HL-60/S4 (cell line): ENCODE measurements at regions not wholly inside any gene's neighbourhood (a gene's known extent, or its start where the extent isn't known, plus 50 kb on each side); places are given as distances from the start of the nearest gene placed in this dataset.
"Not testable (repeated sequence)": the region's sequence is repeated elsewhere in the genome, so short reads cannot be mapped to it uniquely, and the experiment has no call there.

Experiments used
- in situ Hi-C: fragments of 300-500 bp; cut with MboI; formaldehyde crosslinking; loops from 2 replicates; pipeline ENCODE4 v1.14.3; 2022; ENCODE audit warnings: low sequenced_read_pairs

DNA sequence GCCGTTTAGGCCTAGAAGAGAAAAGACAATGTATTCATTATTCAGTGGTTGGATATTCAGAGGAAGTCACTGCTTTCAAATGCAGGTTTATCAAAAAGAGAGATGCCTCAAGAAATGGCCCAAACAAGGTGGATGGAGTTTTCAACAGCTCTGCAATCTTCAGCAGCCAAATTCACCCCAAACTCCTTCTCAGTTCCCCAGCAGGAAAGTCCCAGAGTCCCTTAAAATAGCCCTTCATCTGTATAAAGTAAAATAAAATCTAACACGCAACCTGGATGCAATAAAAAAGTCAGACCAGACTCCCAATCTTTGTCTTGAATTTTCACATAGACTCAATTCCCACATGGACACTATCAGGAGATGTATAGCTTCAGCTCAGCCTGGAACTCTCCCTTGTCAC lies 101.6 kb upstream of the SPATA12 start:
- in situ Hi-C loops, result no loop called here

DNA sequence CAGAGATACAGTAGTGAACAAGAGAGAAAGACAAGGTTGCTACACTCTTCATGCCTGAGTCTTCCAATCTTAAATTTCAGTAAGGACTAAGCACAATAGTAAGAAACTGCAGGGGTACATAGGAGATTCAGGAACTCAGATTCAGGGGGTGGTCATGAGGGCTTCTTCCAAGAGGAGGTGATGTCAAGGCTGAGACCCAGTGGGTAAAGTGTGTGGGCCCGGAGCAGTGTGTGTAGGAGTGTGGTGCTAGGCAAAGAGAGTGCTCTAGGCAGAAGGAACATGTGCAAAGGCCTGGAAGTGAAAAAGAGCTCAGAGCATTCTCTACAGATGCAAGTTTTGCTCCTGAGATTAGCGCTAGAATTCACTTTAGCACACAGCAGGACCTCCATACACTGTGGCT lies 102.9 kb upstream of the SPATA12 start:
- in situ Hi-C loops, result no loop called here

DNA sequence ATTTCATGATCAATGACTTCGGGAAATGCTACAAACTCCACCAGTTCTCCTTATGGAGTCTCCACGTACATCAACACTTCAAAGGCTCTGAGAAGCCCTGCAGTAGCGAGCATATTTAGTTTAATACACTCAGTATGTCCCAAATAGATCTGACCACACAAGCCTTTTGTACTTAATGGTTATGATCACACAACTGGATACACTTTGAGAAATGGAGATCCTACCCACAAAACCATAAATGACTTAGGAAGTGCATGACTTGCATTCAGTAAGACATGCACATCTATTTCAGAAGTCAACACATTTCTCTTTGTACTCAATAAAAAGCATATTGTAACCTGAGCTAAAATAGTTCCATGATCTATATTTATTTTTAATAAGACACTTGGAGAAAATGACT lies 103.6 kb upstream of the SPATA12 start:
- in situ Hi-C loops, result no loop called here

DNA sequence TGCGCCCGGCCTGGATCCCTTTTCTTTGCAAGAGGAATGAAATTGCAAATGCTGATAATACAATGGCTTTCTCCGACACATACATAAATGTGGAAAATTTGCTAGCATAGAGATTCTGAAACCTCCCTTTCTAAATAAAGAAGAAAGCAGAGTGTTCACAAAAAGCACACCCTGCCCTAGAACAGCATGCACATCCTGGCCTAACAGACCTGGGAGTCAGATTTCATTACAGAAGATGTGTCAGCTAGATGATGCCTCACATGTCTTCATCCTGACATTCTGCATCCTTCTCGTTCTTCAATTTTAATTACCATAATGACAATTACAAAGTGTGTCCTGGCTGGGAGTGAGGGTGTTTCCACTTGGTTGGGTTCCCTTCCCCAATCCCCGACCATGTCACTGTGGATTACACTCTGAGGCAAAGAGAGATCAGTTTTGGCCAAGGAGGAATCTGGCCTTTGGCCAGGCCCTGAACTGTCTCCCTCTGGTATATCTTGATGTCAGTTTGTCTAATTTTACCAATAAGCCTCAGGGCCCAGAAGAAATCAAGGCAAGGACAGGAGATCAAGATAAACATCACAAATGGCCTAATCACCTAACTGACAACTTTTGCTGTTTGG lies 104.9 kb upstream of the SPATA12 start:
- in situ Hi-C loops, result no loop called here

DNA sequence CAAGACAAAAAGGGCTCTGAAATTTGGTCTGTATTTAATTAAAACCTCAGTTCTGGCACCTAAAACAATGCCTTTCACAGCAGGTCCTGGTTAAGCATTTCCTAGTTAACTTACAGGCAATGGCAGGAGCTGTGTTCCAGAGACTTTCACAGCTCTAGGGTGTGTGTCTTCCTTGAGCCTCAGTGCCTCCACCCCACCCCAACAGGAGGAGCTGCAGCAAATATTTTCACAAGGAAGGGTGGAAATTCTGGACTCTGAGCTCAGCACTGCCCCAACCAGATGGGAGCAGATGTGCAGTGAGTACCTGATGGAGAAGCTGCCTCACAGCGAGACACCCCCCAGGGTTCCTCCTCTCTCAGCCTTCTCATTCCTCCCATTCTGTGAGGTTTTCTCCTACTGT lies 106.3 kb upstream of the SPATA12 start:
- in situ Hi-C loops, result no loop called here

DNA sequence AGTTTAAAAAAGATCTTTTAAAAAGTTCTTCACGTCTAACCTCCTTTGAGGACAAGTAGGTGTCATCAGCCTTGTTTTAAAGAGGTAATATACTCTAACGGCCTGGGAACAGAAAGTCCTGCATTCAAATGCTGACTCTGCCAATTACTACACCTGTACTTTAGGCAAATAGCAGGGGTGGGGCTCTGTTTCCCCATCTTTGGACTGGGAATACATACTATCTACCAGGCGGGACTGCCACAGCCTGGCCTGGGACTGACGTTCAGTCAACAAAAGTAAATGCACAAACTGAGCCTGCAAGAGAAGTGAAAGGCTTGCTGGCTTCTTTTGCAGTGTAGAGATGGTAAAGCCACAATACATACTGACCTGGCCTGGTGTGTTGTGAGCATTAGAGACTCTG lies 107.6 kb upstream of the SPATA12 start:
- in situ Hi-C loops, result no loop called here

DNA sequence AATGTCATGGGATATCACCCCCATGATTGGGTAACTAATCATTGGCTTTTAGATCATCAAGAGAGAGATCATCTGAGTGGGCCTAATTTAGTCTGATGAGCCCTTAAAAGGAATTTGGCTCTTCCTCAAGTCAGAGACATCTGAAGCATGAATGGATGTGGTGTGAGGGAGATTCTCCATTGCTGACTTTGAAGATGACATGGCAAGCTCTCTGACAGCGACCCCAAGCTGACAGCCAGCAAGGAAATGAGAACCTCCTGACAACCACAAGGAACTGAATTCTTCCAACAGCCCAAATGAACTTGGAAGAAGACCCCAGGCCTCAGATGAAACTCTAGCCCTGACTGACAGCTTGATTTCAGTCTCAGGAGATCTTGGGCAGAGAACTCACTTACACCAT lies 108.4 kb upstream of the SPATA12 start:
- in situ Hi-C loops, result no loop called here

DNA sequence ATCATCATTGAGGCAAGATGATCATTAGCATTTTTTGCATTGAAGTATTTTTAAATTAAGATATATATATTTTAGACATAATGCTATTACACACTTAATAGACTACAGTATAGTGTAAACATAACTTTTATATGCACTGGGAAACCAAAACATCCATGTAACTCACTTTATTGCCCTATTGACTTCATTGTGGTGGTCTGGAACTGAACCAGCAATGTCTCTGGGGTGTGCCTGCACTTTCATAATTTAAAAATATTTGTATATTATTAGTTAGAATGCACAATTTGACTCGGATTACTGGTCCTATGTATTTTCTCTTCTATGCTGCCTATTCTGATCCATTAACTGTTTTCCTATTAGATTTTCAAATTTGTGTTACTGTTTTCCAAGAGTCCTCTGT lies 109.1 kb upstream of the SPATA12 start:
- in situ Hi-C loops, result no loop called here

DNA sequence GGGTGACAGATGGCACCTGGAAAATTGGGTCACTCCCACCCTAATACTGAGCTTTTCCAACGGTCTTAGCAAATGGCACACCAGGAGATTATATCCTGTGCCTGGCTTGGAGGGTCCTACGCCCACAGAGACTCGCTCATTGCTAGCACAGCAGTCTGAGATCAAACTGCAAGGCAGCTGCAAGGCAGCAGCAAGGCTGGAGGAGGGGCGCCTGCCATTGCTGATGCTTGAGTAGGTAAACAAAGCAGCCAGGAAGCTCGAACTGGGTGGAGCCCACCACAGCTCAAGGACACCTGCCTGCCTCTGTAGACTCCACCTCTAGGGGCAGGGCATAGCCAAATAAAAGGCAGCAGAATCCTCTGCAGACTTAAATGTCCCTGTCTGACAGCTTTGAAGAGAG lies 115.1 kb upstream of the SPATA12 start:
- in situ Hi-C loops, result not testable (repeated sequence)

DNA sequence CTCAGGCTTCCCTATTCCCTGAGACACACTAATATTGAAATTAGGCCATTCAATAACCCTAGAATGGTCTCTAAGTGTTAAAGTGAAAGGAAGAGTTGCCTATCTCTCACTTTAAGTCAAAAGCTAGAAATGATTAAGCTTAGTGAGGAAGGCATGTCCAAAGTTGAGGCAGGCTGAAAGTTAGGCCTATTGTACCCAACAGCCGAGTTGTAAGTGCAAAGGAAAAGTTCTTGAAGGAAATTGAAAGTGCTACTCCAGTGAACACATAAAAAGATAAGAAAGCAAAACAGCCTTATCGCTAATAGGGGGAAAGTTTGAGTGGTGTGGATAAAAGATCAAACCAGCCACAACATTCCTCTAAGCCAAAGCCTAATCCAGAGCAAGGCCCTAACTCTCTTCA lies 117.9 kb upstream of the SPATA12 start:
- in situ Hi-C loops, result no loop called here

DNA sequence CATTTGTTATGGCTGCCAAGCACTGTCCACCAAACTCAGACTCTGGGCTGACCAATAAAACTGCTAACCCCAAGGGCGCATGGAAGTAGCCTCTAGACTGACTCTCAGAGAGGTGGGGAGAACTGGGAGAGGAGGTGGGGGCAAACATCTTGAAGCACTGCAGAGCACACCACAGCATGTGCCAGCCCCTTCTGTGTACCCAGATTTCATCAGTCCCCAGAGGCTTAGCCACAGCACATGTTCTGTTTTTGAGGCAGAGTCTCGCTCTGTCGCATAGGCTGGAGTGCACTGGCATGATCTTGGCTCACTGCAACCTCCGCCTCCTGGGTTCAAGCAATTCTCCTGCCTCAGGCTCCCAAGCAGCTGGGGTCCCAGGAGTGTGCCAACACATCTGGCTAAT lies 119.5 kb upstream of the SPATA12 start:
- in situ Hi-C loops, result no loop called here

DNA sequence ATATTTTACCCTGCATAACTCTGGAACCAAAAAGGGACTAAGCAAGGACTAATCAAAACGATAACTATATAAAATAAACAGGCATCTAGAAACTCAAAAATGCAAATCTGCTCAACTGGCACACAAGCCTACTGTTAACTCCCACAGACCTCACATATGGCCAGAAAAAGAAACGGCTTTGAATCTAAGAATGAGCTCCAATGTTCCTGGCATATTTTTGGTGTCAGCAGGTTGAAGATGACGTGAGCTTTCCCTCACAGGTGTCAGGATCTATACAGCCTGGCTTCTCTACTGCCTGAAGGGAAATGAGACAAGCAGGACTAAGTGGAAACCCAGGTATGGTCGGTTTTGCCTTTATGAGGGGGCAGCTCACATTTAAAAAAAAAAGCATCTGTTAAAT lies 120.1 kb upstream of the SPATA12 start:
- in situ Hi-C loops, result no loop called here

DNA sequence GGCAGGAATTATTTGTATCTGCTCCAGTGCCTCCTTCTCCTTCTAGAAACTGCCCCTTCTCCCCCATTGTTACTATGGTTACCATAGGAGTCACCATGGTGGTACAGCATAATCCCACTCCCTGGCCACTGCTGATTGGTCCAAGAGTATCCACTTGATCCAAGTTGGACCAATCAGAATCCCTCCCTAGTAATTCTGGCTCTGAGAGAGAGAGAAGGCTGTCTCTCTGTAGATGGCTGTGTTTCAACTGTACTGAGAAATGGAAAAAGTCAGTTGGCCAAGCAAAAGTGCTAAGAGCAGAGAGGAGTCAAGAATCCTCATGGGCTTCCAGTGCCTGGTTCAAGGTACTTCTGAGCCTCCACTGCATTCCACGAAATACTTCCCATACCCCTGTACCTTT lies 120.6 kb upstream of the SPATA12 start:
- in situ Hi-C loops, result no loop called here

DNA sequence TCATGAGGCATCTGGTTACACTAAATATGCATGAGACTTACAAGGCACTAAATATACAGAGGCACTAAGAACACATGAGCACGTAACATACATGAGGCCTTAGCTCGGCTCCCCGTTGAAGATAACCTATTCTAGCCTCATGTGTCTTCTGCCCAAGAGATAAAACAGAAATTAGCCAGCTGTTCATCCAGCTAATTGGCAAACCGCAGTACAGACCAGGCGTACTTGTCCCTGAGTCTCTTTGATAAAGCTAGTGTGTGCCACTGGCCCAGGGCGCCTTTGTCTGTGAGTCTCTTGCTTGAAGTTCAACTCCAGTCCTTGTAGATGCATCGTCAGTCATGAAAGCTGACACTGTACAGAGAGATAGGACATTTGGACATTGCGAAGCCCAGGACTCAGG lies 121.9 kb upstream of the SPATA12 start:
- in situ Hi-C loops, result no loop called here

DNA sequence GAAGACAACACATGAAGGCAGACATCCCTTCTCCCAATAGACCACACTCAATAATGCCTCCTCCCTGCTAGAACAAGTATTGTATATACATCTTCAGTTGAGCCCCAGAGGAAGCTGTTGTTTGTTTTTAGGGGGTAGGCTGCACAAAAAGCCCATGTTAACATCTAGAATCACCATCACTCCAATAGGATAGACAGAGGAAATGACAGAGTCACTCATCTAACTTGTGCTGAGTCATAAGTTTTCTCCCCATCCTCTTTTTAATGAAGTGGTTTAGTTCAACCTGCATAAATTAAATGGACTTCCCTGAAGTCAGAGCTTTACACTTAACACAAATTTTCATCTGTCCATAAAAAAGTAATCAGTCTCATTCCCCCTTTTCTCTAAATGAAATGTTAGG lies 122.9 kb upstream of the SPATA12 start:
- in situ Hi-C loops, result no loop called here

DNA sequence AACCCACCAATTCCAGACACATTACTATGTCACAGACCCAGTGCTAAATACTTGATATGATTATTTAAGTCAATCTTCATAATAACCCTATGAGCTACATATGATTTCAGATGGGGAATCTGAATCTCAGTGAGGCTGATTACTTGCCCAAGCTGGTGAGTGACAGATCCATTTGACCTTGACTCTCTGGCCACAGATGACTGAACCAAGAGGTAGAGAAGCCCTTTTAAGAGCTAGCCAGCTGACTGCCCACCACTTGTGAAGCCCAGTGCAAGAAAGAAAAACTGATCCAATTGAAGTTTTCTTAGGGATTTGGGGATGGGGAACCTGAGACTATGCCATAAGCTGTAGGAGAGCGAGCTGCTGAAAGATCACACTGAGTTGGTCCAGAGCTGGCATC lies 124.7 kb upstream of the SPATA12 start:
- in situ Hi-C loops, result no loop called here

DNA sequence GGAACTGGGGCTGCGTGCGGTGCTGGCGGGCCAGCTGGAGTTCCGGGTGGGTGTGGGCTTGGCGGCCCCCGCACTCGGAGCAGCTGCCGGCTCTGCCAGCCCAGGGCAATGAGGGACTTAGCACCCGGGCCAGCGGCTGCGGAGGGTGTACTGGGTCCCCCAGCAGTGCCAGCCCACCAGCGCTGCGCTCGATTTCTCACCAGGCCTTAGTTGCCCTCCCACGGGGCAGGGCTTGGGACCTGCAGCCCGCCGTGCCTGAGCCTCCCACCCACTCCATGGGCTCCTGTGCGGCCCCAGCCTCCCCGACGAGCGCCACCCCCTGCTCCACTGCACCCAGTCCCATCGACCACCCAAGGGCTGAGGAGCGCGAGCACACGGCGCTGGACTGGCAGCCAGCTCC lies 126.0 kb upstream of the SPATA12 start:
- in situ Hi-C loops, result not testable (repeated sequence)

DNA sequence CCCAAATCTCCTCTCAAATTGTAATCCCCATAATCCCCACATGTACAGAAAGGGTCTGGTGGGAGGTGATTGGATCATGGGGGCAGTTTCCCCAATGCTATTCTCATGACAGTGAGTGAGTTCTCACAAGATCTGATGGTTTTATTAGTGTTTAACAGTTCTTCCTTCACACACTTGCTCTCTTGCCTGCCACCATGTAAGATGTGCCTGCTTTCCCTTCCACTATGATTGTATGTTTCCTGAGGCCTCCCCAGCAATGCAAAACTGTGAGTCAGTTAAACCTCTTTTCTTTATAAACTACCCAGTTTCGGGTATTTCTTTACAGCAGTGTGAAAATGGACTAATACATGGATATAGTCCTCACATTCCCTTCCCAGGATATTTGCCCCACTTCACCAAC lies 126.7 kb upstream of the SPATA12 start:
- in situ Hi-C loops, result no loop called here

DNA sequence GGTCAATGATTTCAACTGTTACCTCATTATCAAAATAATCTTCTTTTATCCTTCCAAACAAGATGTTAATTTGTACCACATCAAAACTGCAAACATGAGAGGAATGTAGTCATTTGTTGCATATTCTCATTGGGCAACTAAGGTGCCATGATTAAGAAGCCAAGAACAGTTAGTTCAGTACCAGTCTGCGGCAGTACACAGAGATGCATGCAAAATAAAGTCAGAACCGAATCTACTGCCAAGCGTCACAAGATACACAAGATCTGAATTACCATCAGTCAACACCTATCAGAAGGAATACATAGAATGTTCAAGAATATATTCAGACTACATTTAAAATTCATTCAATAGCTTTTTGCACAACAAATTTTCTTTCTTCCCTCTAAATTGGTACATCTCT lies 127.6 kb upstream of the SPATA12 start:
- in situ Hi-C loops, result no loop called here

DNA sequence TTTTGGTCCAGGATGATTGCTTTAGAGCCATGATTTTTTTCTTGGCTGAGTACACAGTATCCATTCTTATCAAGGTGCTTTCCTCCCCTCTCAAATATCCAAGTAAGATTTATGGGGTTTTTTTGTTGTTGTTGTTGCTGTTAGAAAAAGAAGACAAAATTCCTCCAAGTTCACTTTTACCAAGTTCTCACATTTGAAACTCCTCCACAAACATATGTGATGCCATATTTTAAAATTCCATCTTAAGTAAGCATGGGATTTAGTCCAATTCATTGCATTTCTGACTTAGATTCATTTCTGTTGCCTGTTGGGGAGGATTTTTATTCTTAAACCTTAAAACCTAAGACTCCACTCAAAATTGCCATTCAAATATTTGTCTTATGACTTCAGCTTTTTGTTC lies 128.6 kb upstream of the SPATA12 start:
- in situ Hi-C loops, result no loop called here

DNA sequence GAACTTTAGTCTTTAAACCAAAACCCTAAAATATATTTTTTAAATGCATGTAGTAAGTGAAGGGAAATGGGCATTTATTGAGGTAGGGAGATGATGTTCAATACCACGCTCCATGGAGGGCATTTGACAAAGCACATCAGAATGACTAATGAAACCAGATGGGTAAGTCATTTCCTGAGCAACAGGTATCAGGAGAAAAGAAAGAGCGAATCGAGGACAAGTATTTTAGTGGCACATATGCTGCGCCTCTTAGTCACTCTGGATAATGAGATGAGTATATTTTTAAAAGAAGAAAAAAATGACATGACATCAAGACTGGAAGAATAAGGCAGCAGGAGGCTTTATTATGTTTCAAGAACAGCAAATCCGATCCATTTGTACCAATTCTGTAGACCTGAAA lies 129.0 kb upstream of the ARHGEF3 start:
- in situ Hi-C loops, result no loop called here

DNA sequence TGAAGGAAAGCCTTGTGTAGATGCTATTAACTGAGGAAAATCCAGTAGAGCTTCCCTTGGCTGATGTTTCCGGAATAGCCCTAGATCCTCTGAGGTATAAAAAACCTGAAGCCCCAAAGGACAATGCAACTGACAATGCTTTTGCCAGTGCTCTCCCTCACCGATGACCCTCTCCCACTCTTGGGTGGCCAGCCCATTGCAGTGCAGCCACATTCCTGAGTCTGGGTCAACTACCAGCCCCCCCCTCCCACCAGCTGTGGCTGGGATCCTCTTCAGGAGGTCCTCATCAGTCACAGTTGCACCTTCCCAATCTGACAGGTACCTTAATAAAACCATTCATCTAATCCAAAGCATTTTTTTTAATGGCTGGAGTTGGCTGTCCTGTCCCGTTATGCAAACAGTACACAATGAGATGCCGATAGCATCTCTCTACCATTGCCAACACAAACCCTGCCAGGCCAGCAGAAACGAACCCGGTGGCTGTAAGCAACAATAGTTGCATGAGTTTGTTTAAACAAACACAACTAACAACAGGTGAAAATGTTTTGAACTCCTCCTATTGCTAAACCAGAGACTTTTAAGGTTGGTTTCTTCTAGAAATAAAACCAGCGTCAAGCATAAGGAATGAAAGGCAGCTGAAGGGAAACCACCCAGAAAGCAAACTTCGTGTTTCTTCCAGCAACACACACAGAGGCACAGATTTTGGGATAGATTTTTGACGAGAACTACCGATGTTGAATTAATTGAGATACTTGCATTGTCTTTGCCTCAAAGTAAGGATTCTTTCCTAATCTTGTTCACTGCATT lies 128.3 kb upstream of the ARHGEF3 start:
- in situ Hi-C loops, result no loop called here
